Endothelial cell of umbilical vein (primary cell): ENCODE measurements at regions not wholly inside any gene's neighbourhood (a gene's known extent, or its start where the extent isn't known, plus 50 kb on each side); places are given as distances from the start of the nearest gene placed in this dataset.

ENCODE experiments used
- BruUV-seq: library from RNA; stranded (reverse); fragments of 400-500 nt; replicated peaks from 2 replicates; lab custom pipeline; 2021; lab: Mats Ljungman, UMichigan
- CTCF ChIA-PET: fragments of 300-600, 350-600 bp; sonication (Branson Sonifier 250); formaldehyde crosslinking; loops from one replicate; lab custom pipeline; 2021; ENCODE audit warnings: antibody characterized with exemption, inconsistent platforms; lab: Charles Lee
- POLR2A ChIA-PET: fragments of 300-600, 350-600 bp; sonication (Branson Sonifier 250); formaldehyde crosslinking; loops from one replicate; lab custom pipeline; 2021; ENCODE audit warnings: antibody characterized with exemption, inconsistent platforms; lab: Charles Lee
- DNase-seq: peaks from one replicate; pipeline ENCODE4 v3.0.0-alpha.2; 2011; ENCODE audit warnings: low read depth, low spot score
- FAIRE-seq: peaks from 2 replicates; lab custom pipeline; 2011; peaks lifted over from hg19 to GRCh38; lab: Jason Lieb, UNC
- H2AFZ ChIP-seq: 2 replicates; pipeline ENCODE4 v1.6.0; 2012; ENCODE audit warnings: low read depth, low read length, control low read depth, inconsistent platforms
- H3K27ac ChIP-seq: 2 replicates; pipeline ENCODE4 v1.5.1; 2011; ENCODE audit warnings: low read depth, mild to moderate bottlenecking, control low read depth, low read length, moderate library complexity; ENCODE audit not compliant: insufficient read depth
- H3K27me3 ChIP-seq, 2 experiments: 2 replicates each; pipeline versions ENCODE4 v1.6.0 to v1.6.1; 2011; ENCODE audit warnings: low read length in 2 of 2, mixed read lengths in 1 of 2; ENCODE audit not compliant: control insufficient read depth in 2 of 2, insufficient read depth in 2 of 2
- H3K36me3 ChIP-seq, 2 experiments: 2 replicates in 1 of 2; 3 replicates in 1 of 2; pipeline ENCODE4 v1.5.1; 2011; ENCODE audit warnings: low read length in 2 of 2, mild to moderate bottlenecking in 1 of 2, moderate library complexity in 1 of 2; ENCODE audit not compliant: control insufficient read depth in 2 of 2, insufficient read depth in 2 of 2; ENCODE audit errors: extremely low read depth in 1 of 2
- H3K4me1 ChIP-seq: 3 replicates; pipeline ENCODE4 v1.5.1; 2011; ENCODE audit warnings: mild to moderate bottlenecking, low read length; ENCODE audit not compliant: control insufficient read depth, insufficient read depth; ENCODE audit errors: extremely low read depth
- H3K4me2 ChIP-seq: 2 replicates; pipeline ENCODE4 v1.6.1; 2011; ENCODE audit warnings: low read length, control low read depth, mixed read lengths; ENCODE audit not compliant: insufficient read depth
- H3K4me3 ChIP-seq, 3 experiments: fragments of 200-600 bp in 1 of 3; sonication (generic), shearing (Covaris generic) in 1 of 3; replicated peaks in 1 of 3; 2 replicates each; pipeline ENCODE4 v1.5.1; 2011 to 2016; ENCODE audit warnings: control low read depth in 3 of 3, low read length in 3 of 3, mild to moderate bottlenecking in 2 of 3, inconsistent platforms in 1 of 3, low read depth in 1 of 3, moderate library complexity in 1 of 3; ENCODE audit not compliant: insufficient read depth in 1 of 3
- H3K79me2 ChIP-seq: 2 replicates; pipeline ENCODE4 v1.6.0; 2012; ENCODE audit warnings: low read length, inconsistent platforms; ENCODE audit not compliant: control insufficient read depth, insufficient read depth
- H3K9ac ChIP-seq: replicated peaks from 2 replicates; pipeline ENCODE3; 2011; ENCODE audit warnings: low read length, control low read depth; ENCODE audit not compliant: insufficient read depth; ENCODE audit errors: extremely low read depth
- H3K9me1 ChIP-seq: replicated peaks from 3 replicates; pipeline ENCODE4 v1.6.0; 2011; ENCODE audit warnings: mild to moderate bottlenecking, low read length; ENCODE audit not compliant: control insufficient read depth, insufficient read depth; ENCODE audit errors: extremely low read depth
- H3K9me3 ChIP-seq: replicated peaks from 2 replicates; pipeline ENCODE4 v1.5.1; 2012; ENCODE audit warnings: low read length, inconsistent platforms; ENCODE audit not compliant: control insufficient read depth, insufficient read depth
- H4K20me1 ChIP-seq: replicated peaks from 2 replicates; pipeline ENCODE3; 2011; ENCODE audit warnings: mild to moderate bottlenecking, low read length; ENCODE audit not compliant: control insufficient read depth, insufficient read depth; ENCODE audit errors: extremely low read depth
- EZH2 ChIP-seq: IDR thresholded peaks from 2 replicates; pipeline ENCODE4 v1.6.1; 2012; ENCODE audit warnings: borderline replicate concordance, low read depth, mild to moderate bottlenecking, moderate library complexity, low read length, inconsistent platforms; ENCODE audit not compliant: severe bottlenecking
- FOS ChIP-seq: IDR thresholded peaks from 2 replicates; pipeline ENCODE4 v1.6.1; 2011; ENCODE audit warnings: mild to moderate bottlenecking, low read length, moderate library complexity, borderline replicate concordance; ENCODE audit not compliant: insufficient read depth
- GATA2 ChIP-seq: IDR thresholded peaks from 2 replicates; pipeline ENCODE4 v1.7.0; 2011; ENCODE audit warnings: low read depth, mild to moderate bottlenecking, moderate library complexity, mixed read lengths, low read length; ENCODE audit not compliant: insufficient read length, insufficient read depth
- JUN ChIP-seq: IDR thresholded peaks from 2 replicates; pipeline ENCODE4 v1.6.1; 2011; ENCODE audit warnings: borderline replicate concordance, low read depth; ENCODE audit not compliant: insufficient read length, insufficient read depth
- MAX ChIP-seq: IDR thresholded peaks from 2 replicates; pipeline ENCODE4 v1.6.1; 2011; ENCODE audit not compliant: insufficient read depth, insufficient read length
- MYC ChIP-seq: IDR thresholded peaks from one replicate; pipeline ENCODE4 v1.6.1; 2011; ENCODE audit warnings: mild to moderate bottlenecking, low read depth, low read length
- POLR2A ChIP-seq: IDR thresholded peaks from 2 replicates; pipeline ENCODE4 v1.6.1; 2012; ENCODE audit warnings: low read depth, mild to moderate bottlenecking, control low read depth, low read length
- POLR2AphosphoS5 ChIP-seq: IDR thresholded peaks from 2 replicates; pipeline ENCODE4 v1.6.1; 2012; ENCODE audit warnings: low read depth, mild to moderate bottlenecking, control low read depth, low read length, moderate library complexity; ENCODE audit not compliant: insufficient read depth
- dilution Hi-C: fragments of 300-500 bp; cut with MboI; formaldehyde crosslinking; loops from one replicate; pipeline ENCODE4 v1.15.0; 2019; ENCODE audit warnings: low sequenced_read_pairs; ENCODE audit not compliant: extremely low pct_ligation_motif_present
- intact Hi-C: fragments of 100-400 bp; cut with micrococcal nuclease; formaldehyde crosslinking; loops from one replicate; pipeline ENCODE4 v1.10.0; 2022
- TF ChIP-seq, protein P1 (sequence below), 2 donors: IDR thresholded peaks; 1 replicate in 1 of 2; 2 replicates in 1 of 2; pipeline ENCODE4 v1.5.1; 2011; ENCODE audit warnings: low read length in 2 of 2, mild to moderate bottlenecking in 2 of 2, moderate library complexity in 2 of 2, control low read depth in 1 of 2, inconsistent platforms in 1 of 2, low read depth in 1 of 2; ENCODE audit not compliant: insufficient read depth in 1 of 2; ENCODE audit errors: extremely low read depth in 1 of 2

DNA sequence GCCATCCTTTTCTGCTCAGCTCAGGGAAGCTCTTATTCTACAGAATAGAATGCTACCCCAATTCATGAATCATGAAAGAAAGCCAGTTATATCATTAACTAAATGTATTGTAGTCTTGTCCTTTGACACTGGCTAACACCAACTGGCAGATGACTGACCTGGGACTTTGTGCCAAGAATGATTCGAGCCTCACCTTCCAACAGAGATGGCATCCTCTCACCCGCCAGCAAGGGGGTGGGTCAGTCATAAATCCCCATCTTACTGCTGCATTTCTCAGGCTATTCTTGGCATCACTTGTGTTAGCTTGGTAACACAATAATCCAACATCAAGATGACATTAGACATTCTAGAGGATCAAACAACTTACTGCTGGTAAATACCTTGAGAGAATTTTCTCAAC is 1239.8 kb upstream of the MIR17HG start:
- H4K20me1 ChIP-seq = no peaks in the 10 kb centered on the region
- no peak overlapping the region for H3K9ac ChIP-seq
- no peaks in the 10 kb centered on the region for H3K4me1 ChIP-seq
- H3K9me1 ChIP-seq = no peaks in the 10 kb centered on the region
- H3K27ac ChIP-seq = no peak overlapping the region
- dilution Hi-C loops = no loop called here
- H3K27me3 ChIP-seq = no peaks in the 10 kb centered on the region
- H2AFZ ChIP-seq = no peak overlapping the region
- BruUV-seq = no TSS peak
- H3K4me3 ChIP-seq = no peak overlapping the region
- intact Hi-C loops = no loop called here
- no peak overlapping the region for H3K4me2 ChIP-seq
- no peak for FAIRE-seq
- H3K79me2 ChIP-seq = no peaks in the 10 kb centered on the region
- ChIA-PET CTCF (no interaction called here), POLR2A (no interaction called here)
- H3K36me3 ChIP-seq = no peaks in the 10 kb centered on the region
- no peak for DNase-seq
- TF ChIP-seq JUN (no peak), FOS (no peak), POLR2A (no peak), EZH2 (no peak), POLR2AphosphoS5 (no peak), GATA2 (no peak), MAX (no peak), MYC (no peak)
- TF ChIP-seq, protein P1, sequence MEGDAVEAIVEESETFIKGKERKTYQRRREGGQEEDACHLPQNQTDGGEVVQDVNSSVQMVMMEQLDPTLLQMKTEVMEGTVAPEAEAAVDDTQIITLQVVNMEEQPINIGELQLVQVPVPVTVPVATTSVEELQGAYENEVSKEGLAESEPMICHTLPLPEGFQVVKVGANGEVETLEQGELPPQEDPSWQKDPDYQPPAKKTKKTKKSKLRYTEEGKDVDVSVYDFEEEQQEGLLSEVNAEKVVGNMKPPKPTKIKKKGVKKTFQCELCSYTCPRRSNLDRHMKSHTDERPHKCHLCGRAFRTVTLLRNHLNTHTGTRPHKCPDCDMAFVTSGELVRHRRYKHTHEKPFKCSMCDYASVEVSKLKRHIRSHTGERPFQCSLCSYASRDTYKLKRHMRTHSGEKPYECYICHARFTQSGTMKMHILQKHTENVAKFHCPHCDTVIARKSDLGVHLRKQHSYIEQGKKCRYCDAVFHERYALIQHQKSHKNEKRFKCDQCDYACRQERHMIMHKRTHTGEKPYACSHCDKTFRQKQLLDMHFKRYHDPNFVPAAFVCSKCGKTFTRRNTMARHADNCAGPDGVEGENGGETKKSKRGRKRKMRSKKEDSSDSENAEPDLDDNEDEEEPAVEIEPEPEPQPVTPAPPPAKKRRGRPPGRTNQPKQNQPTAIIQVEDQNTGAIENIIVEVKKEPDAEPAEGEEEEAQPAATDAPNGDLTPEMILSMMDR (IDR thresholded peaks at IDR 0.05; ENCODE audit: extremely low read depth in 1 of 2, insufficient read depth in 1 of 2, low read depth in 1 of 2, low read length in 2 of 2) = no peak
- H3K9me3 ChIP-seq = peaks cover 2% of the 10 kb centered on the region
